LNCAP (cell line): ENCODE measurements at regions not wholly inside any gene's neighbourhood (a gene's known extent, or its start where the extent isn't known, plus 50 kb on each side); places are given as distances from the start of the nearest gene placed in this dataset.

ENCODE experiments used
- TF ChIP-seq, protein P1 (sequence below): fragments of 450-650 bp; IDR thresholded peaks from 2 replicates; pipeline ENCODE4 v1.5.1; 2017; ENCODE audit warnings: mild to moderate bottlenecking

GRCh38 chr1:192104852-192105251 lies 53.4 kb upstream of the RGS18 start:
- TF ChIP-seq, protein P1, sequence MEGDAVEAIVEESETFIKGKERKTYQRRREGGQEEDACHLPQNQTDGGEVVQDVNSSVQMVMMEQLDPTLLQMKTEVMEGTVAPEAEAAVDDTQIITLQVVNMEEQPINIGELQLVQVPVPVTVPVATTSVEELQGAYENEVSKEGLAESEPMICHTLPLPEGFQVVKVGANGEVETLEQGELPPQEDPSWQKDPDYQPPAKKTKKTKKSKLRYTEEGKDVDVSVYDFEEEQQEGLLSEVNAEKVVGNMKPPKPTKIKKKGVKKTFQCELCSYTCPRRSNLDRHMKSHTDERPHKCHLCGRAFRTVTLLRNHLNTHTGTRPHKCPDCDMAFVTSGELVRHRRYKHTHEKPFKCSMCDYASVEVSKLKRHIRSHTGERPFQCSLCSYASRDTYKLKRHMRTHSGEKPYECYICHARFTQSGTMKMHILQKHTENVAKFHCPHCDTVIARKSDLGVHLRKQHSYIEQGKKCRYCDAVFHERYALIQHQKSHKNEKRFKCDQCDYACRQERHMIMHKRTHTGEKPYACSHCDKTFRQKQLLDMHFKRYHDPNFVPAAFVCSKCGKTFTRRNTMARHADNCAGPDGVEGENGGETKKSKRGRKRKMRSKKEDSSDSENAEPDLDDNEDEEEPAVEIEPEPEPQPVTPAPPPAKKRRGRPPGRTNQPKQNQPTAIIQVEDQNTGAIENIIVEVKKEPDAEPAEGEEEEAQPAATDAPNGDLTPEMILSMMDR, result no peak

DNA sequence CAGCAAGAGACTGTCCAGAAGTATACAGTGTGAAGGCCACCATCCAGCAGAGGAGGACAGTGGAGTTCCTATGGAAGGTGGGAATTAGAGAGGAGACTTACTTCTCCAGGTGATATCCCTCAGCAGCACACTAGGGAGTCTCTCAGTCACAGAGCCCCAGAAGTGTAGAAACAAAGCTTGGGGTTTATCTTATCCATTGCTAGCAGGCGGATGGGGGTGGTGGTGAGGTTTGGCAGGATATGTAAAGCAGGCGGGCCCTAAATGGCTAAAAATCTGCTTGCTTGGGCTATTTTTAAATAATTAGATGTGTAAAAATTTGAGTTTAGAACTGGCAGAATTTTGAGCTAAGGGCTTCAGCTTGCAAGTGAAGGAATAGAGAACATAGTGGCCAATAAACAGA lies 50.1 kb upstream of the RGS18 start:
- TF ChIP-seq, protein P1, result no peak
